ENCODE measurements at regions not wholly inside any gene's neighbourhood (a gene's known extent, or its start where the extent isn't known, plus 50 kb on each side); places are given as distances from the start of the nearest gene placed in this dataset.

GRCh38 chr20:24418731-24419130 lies 50.7 kb upstream of the SYNDIG1 start:
- no peak for TF ChIP-seq CTCF (IDR thresholded peaks at IDR 0.05)
- no peak for TF ChIP-seq POLR2A (IDR thresholded peaks at IDR 0.05)
